HG02678 (cell line): ENCODE measurements at regions not wholly inside any gene's neighbourhood (a gene's known extent, or its start where the extent isn't known, plus 50 kb on each side); places are given as distances from the start of the nearest gene placed in this dataset.
"Not testable (repeated sequence)": the region's sequence is repeated elsewhere in the genome, so short reads cannot be mapped to it uniquely, and the experiment has no call there.

ENCODE experiments used
- ATAC-seq: cut with Tn5 transposase; IDR thresholded peaks from one replicate; pipeline ENCODE4 v1.9.1; 2021; ENCODE audit warnings: mild to moderate bottlenecking, moderate library complexity; ENCODE audit not compliant: unreplicated experiment

- ATAC-seq, result no peak
Measured at GRCh38 chr16:86856946-86857586, 278.7 kb downstream of the FOXL1 start.

GRCh38 chr16:86857807-86858206, 279.5 kb downstream of the FOXL1 start:
- no peak for ATAC-seq

- no peak for ATAC-seq
Measured at GRCh38 chr16:86858501-86858900, 280.2 kb downstream of the FOXL1 start.

- ATAC-seq, result not testable (repeated sequence)
Measured at GRCh38 chr16:86861270-86861858, 283.0 kb downstream of the FOXL1 start.

GRCh38 chr16:86862595-86863280, 284.4 kb downstream of the FOXL1 start:
- no peak for ATAC-seq

- ATAC-seq, result no peak
Measured at GRCh38 chr16:86863609-86864008, 285.3 kb downstream of the FOXL1 start.

DNA sequence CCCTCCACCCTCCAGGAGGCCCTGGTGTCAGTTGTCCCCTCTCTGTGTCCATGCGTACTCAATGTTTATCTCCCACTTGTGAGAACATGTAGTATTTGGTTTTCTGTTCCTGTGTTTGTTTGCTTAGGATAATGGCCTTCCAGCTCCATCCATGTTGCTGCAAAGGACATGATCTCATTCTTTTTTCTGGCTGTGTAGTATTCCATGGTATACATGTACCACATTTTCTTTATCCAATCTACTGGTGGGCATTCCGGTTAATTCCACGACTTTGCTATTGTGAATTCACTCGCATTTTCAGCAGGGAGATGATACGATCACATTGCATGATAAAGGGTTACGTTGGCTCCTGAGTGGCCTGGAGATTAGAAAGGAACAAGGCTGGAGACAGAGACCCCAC, 286.2 kb downstream of the FOXL1 start:
- ATAC-seq, result no peak

- no peak for ATAC-seq
Measured at GRCh38 chr16:86865851-86866662, 287.7 kb downstream of the FOXL1 start.

GRCh38 chr16:86866986-86867722, 288.8 kb downstream of the FOXL1 start:
- no peak for ATAC-seq

DNA sequence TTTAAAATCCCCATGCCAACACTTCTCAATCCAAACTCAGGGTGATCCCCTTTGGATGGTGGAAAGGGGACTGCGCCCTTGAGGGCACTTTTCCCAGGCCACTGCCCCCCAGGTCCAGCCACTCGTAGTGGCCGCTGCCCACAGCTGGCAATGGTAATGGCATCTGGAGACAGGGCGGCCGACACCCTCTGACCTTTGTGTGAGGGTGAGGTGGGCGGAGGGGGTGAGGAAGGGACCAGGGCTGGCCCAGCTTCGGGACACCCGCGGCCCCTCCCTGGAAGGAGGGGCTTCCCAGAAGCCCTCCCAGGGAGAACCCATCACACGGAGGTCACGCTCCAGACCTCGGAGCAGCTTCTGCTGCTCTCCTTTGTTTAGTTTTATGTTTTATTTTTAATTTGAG, 289.7 kb downstream of the FOXL1 start:
- no peak for ATAC-seq

DNA sequence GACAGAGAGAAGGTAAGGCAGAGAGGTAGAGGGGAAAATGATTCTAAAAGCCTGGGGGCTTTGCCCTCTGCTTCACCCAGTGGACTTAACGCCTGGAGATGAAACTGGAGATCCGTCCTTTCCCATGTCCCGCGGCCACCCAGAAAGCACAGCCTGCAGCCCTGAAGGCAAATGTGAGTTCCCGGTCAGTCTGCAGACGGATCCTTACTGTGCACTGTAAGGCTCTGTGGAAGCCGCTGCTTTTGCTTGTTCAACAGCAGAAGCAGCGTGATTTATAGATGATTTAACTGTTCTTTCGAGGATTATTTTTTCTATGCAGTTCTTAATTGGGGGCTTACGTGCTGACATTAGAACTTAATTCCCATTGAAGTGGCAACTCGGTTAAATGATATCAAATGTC, 290.4 kb downstream of the FOXL1 start:
- ATAC-seq, result no peak

DNA sequence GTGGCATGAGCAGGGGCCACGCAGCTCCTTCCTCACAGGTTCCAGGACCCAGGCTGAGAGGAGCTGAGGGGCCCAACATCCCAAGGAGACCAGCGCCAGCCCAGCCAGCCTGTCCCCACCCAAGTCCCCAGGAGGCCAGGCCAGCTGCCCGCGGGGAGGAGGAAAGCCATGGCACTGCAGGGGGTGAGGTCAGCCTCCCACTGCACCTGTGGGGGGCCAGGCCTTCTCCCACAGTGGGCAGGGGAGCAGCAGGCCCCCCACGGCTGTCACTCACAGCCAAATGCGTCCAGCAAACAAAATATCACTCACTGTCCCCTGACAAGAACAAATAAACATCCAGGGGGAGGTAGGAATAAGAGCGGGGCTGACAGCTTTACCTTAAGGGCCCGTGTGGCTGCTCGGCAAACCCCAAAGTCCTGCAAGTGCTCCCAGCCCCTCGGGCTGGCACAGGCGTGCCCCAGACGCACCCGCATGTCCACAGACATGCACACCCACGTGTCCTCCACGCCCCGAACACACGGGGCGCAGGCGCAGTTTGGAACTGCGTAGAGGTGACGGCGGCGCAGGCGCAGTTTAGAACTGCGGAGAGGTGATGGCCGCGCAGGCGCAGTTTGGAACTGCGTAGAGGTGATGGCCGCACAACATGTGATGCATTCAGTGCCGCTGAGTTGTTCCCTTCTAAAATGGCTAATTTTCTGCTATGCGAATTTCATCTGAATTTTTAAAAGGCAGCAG, 291.1 kb downstream of the FOXL1 start:
- ATAC-seq, result no peak

GRCh38 chr16:86870380-86870779, 292.0 kb downstream of the FOXL1 start:
- no peak for ATAC-seq

GRCh38 chr16:86872131-86872530, 293.8 kb downstream of the FOXL1 start:
- no peak for ATAC-seq

DNA sequence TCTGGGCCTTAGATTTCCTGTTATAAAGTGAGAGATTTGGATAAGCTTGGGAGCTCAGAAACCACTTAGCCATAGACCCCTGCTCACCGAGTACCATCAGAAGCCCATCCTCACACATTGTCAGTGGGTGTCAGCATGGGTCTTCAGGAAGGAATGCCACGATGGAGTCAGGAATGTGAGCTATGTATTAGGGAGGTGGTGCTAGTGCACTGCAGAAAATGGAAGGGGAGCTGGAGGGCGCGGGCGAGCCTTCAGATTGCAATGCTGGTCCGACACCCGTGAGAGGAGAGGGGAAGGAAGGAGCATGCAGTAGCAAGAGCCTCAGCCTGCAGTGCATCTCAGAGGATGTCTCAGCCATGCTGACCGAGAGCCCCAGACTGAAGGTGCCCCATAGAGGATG, 294.5 kb downstream of the FOXL1 start:
- ATAC-seq, result no peak

DNA sequence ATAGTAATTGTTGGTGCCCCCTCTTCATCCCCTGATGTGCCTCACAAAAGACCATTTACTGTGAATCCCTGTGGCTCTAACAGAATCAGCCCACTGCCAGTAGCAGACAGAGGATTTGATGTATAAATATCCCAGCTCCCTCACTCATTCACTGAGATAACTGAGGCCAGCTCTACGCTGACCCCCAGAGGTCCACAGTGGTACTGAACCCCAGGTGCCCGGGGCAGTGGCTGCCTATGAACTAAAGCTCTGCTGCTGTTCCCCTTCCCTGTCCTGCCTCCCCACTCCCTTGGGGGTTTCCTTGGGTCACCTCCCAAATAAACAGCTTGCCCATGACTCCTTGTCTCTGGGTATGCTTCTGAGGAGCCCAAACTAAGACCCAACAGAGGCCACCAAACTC, 295.8 kb downstream of the FOXL1 start:
- ATAC-seq, result no peak

DNA sequence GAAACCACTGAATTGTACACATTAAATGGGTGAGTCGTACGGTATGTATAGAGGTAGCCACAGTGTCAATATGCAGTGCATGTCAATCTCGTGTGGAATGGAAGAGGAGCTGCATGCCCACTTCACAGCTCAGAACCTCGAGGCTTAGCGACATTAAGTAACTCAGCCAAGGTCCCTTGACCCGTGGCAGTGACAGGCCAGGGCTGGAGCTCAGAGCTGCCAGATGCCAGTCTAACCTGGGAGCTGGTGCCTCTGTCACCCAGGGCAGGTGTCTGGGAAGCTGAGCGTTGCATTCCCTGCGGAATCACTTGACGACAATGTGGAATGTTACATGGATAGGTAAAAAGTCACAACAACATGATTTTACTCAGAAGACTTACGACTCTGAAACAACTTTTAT, 298.1 kb downstream of the FOXL1 start:
- ATAC-seq, result no peak

- no peak for ATAC-seq
Measured at GRCh38 chr16:86877108-86877507, 298.8 kb downstream of the FOXL1 start.

GRCh38 chr16:86877835-86878234, 299.5 kb downstream of the FOXL1 start:
- ATAC-seq, result no peak
